Kidney (tissue), 13 donors: ENCODE measurements at regions not wholly inside any gene's neighbourhood (a gene's known extent, or its start where the extent isn't known, plus 50 kb on each side); places are given as distances from the start of the nearest gene placed in this dataset.

Source experiments
- DNase-seq, 5 donors: peaks; one replicate each; pipeline ENCODE4 v3.0.0-alpha.2; 2013 to 2020
- FAIRE-seq: peaks from 2 replicates; lab custom pipeline; 2012; peaks lifted over from hg19 to GRCh38; lab: Jason Lieb, UNC
- H3K27ac ChIP-seq, 2 donors: one replicate each; pipeline ENCODE4 v1.7.0; 2013; ENCODE audit warnings: low read depth in 2 of 2, low read length in 2 of 2, inconsistent platforms in 1 of 2
- H3K27me3 ChIP-seq: one replicate; pipeline ENCODE4 v1.7.1; 2013; ENCODE audit warnings: low read length, inconsistent platforms; ENCODE audit not compliant: control insufficient read depth, insufficient read depth
- H3K36me3 ChIP-seq, 3 donors: one replicate each; pipeline versions ENCODE4 v1.7.0 to v1.7.1; 2013; ENCODE audit warnings: low read length in 3 of 3, control low read depth in 1 of 3, inconsistent platforms in 1 of 3; ENCODE audit not compliant: insufficient read depth in 3 of 3, control insufficient read depth in 2 of 3
- H3K4me1 ChIP-seq, 3 donors: one replicate each; pipeline versions ENCODE4 v1.7.0 to v1.7.1; 2013; ENCODE audit warnings: low read length in 3 of 3, inconsistent platforms in 1 of 3, low read depth in 1 of 3; ENCODE audit not compliant: control insufficient read depth in 2 of 3, insufficient read depth in 2 of 3
- H3K4me3 ChIP-seq, 3 donors: one replicate each; pipeline versions ENCODE4 v1.7.0 to v1.8.1; 2013; ENCODE audit warnings: low read length in 3 of 3, control low read depth in 1 of 3, inconsistent platforms in 1 of 3
- H3K9ac ChIP-seq, 3 donors: one replicate each; pipeline versions ENCODE4 v1.7.0 to v1.7.1; 2013; ENCODE audit warnings: low read length in 3 of 3, control low read depth in 1 of 3, inconsistent platforms in 1 of 3
- H3K9me3 ChIP-seq, 3 donors: one replicate each; pipeline versions ENCODE4 v1.7.0 to v1.7.1; 2013; ENCODE audit warnings: low read length in 3 of 3, control low read depth in 1 of 3, inconsistent platforms in 1 of 3; ENCODE audit not compliant: control insufficient read depth in 2 of 3, insufficient read depth in 1 of 3
- intact Hi-C: fragments of 100-400 bp; cut with DNase I; formaldehyde crosslinking; loops from one replicate; pipeline ENCODE4 v1.11.1; 2022
- TF ChIP-seq, protein P1 (sequence below): IDR thresholded peaks from 3 replicates; pipeline ENCODE4 v1.5.1; 2012; ENCODE audit warnings: mild to moderate bottlenecking, moderate library complexity, borderline replicate concordance; ENCODE audit not compliant: insufficient read depth; ENCODE audit errors: extremely low read depth
- donor health status: control.
- donor health status: control.
- donor health status: control.
- donor health status: control.
- donor health status: control.
- donor health status: DM: yes; HTN: yes; CAD: no.
- donor health status: Normal renal cell carcinoma (clear cell type).

DNA sequence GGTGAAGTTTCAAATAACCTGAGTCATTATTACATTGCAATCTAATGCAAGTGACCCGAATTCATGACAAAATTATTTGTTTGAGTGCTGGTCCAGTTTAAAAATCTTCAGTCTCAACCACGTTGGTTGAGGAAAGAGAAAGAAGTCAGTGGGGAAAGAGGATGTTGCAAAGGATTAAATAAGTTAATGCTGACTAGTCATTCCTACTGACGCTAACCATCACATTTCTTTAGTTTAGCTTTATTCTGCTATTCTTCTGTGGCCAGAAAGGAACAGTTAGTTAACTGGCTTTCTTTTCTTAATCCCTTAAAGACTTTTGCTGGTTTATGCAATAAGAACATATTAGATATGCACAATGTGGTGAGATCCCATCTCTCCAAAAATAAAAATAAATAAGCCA is 143.8 kb upstream of the FAM83B start:
- Histone ChIP-seq H3K9ac (no peak overlapping the region), H3K4me1 (no peaks in the 10 kb centered on the region), H3K27ac (no peak overlapping the region), H3K9me3 (no peaks in the 10 kb centered on the region), H3K4me3 (no peak overlapping the region), H3K27me3 (no peaks in the 10 kb centered on the region), H3K36me3 (no peaks in the 10 kb centered on the region)
- TF ChIP-seq, protein P1, sequence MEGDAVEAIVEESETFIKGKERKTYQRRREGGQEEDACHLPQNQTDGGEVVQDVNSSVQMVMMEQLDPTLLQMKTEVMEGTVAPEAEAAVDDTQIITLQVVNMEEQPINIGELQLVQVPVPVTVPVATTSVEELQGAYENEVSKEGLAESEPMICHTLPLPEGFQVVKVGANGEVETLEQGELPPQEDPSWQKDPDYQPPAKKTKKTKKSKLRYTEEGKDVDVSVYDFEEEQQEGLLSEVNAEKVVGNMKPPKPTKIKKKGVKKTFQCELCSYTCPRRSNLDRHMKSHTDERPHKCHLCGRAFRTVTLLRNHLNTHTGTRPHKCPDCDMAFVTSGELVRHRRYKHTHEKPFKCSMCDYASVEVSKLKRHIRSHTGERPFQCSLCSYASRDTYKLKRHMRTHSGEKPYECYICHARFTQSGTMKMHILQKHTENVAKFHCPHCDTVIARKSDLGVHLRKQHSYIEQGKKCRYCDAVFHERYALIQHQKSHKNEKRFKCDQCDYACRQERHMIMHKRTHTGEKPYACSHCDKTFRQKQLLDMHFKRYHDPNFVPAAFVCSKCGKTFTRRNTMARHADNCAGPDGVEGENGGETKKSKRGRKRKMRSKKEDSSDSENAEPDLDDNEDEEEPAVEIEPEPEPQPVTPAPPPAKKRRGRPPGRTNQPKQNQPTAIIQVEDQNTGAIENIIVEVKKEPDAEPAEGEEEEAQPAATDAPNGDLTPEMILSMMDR = no peak
- FAIRE-seq (no peak), DNase-seq (no peak)
- intact Hi-C loops = no loop called here

DNA sequence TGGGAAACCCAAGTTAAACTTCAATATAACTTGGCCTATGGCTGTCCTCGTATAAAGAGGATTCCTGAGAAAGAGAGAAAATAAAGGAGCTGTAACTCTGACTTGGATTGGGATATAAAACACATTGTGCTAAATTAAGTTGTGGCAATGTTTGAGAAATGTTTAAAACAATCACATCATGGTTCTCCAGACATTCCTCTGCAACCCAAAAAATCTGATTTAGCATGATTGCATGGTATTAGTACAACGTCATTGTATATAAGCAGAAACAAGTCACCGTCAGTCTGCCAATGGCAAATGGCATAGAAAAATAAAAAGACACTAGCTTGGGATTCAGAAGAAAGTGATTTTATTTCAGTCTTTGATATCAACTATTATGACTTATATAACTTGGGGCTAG is 140.2 kb upstream of the FAM83B start:
- H3K9me3 ChIP-seq = no peaks in the 10 kb centered on the region
- no peak overlapping the region for H3K9ac ChIP-seq
- intact Hi-C loops = no loop called here
- no peak overlapping the region for H3K27ac ChIP-seq
- no peak for DNase-seq
- H3K36me3 ChIP-seq = no peaks in the 10 kb centered on the region
- TF ChIP-seq, protein P1 = no peak
- H3K4me1 ChIP-seq = no peaks in the 10 kb centered on the region
- H3K27me3 ChIP-seq = no peaks in the 10 kb centered on the region
- H3K4me3 ChIP-seq = no peak overlapping the region
- FAIRE-seq = no peak

DNA sequence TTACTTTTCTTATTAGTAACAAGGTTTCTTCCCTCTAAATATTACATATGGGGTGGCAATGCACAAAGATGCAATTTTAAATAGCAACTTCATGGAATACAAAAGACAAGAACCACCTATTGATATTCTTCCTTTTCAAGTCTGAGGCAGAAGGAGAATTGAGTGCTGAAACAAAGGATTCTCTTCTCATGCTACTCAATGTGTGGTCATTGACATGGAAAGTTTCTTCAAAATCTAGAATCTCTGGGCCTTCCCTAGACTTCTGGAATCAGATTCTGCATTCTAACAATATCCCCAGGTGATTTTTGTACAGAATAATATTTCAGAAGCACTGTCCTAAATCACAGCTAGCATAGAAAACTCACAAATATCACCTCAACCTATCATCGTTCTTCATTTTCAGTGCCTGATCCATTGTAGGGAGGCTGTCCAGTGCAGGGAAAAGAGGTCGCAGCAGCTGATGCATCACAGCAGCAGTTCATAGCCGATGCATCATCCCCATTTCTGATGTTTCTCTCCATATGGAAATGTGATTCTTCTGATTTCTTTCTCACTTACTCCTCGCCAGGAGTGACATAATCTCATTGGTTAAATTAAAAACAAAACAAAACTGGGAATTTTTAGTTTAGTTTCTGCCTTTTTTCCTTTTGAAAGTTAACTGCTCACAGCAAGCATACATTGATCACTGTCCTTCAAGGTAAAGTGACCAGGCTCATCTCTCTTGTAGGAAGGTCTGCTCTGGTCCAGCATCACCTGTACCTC is 139.5 kb upstream of the FAM83B start:
- Histone ChIP-seq H3K4me3 (no peak overlapping the region), H3K27ac (no peak overlapping the region), H3K9ac (no peak overlapping the region), H3K27me3 (no peaks in the 10 kb centered on the region), H3K36me3 (no peaks in the 10 kb centered on the region), H3K4me1 (no peaks in the 10 kb centered on the region), H3K9me3 (no peaks in the 10 kb centered on the region)
- intact Hi-C loops = no loop called here
- no peak for DNase-seq
- TF ChIP-seq, protein P1 = no peak
- no peak for FAIRE-seq
